GM23248 (cell line): ENCODE measurements at regions not wholly inside any gene's neighbourhood (a gene's known extent, or its start where the extent isn't known, plus 50 kb on each side); places are given as distances from the start of the nearest gene placed in this dataset.

Source experiments
- EZH2 ChIP-seq: fragments of 200-600 bp; sonication (generic); IDR thresholded peaks from 2 replicates; pipeline ENCODE4 v1.6.1; 2018; ENCODE audit warnings: antibody characterized with exemption, mild to moderate bottlenecking; ENCODE audit not compliant: insufficient read depth, poor library complexity, severe bottlenecking
- EZH2phosphoT487 ChIP-seq: fragments of 200-600 bp; sonication (generic); IDR thresholded peaks from 2 replicates; pipeline ENCODE4 v1.6.1; 2018; ENCODE audit warnings: antibody characterized with exemption, moderate library complexity, mild to moderate bottlenecking, low read depth; ENCODE audit not compliant: insufficient read depth

GRCh38 chr2:147615726-147616125 is 229.1 kb upstream of the ACVR2A start:
- TF ChIP-seq EZH2 (no peak), EZH2phosphoT487 (no peak)
